ENCODE measurements at regions not wholly inside any gene's neighbourhood (a gene's known extent, or its start where the extent isn't known, plus 50 kb on each side); places are given as distances from the start of the nearest gene placed in this dataset.

GRCh38 chr17:54425671-54426070 is 475.0 kb upstream of the TOM1L1 start:
- no peak for TF ChIP-seq CTCF (IDR thresholded peaks at IDR 0.05)
- no peak for TF ChIP-seq POLR2A (IDR thresholded peaks at IDR 0.05)

Data from stomach (tissue), 4 donors.